Limb (tissue), 2 donors: ENCODE measurements at regions not wholly inside any gene's neighbourhood (a gene's known extent, or its start where the extent isn't known, plus 50 kb on each side); places are given as distances from the start of the nearest gene placed in this dataset.
A peak's percentile ranks its signal among the peaks of the same experiment; 100 is the strongest.

Experiments
- DNase-seq, 2 donors: peaks; one replicate each; pipeline ENCODE4 v3.0.0-alpha.2; 2016; ENCODE audit errors: extremely low spot score in 2 of 2

DNA sequence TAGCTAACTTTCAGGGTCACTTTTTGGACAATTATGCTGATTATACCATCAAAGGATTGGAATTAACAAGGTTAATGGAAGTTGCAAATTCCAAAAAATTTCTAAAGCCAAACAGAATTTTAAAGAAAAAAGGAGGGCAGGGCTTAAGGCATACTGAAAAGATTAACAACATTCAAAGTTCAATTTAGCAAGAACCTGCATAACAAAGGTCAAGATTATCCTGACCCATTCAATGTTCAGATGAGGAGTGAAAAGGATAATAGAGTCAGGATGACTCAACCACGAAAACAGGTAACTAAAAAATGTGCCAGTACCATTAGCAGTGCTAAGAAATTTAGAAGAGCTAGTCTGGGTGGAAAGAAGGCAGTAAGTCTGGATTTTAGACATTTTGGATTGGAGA is 139.8 kb upstream of the HNMT start:
- DNase-seq, result no peak

DNA sequence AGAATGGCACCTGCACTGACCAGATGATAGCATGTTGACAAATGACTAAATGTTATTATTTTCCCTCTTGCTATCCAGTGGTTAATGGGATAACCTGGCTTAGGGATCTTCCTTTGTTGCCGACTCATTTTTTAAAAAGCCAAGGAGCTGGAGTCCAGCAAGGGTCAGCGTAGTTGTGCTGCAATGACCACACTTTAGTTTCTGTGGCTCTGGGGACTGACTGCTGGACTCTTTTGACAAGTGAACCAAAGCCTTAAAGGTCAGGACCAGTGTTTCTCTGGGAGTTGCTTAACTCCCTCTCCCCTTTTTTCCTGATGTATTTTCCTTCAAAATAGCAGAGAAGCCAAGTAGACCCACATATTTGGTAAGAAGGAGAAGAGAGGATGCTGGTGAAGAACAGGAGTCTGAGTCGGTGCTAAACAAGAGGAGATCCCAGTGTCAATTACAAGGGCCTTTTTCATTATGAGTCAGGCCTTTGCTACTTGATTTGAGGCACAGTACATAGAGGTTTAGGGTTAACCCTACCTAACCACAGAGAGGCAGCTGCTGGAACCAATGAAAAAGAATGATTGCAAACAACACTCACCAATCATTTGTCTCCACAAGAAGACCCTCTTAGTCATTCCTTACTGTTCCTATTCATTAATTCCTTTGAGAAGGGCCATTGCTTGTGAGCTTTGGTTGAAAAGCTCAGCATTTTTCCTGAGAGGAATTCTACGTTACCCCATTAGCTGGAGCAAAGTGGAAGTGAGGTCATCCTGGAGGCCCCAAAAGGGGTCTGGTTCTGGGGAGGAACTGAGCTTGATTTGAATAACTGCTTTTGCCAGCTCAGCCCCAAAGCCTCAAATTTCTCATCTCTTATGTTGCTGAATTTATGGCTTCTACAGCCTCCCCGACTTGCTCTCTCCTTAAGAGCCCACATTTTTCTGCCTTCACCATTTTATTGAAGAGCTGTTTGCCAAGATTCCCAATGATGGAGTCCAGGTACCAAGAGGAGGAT is 137.6 kb upstream of the HNMT start:
- DNase-seq, result no peak

DNA sequence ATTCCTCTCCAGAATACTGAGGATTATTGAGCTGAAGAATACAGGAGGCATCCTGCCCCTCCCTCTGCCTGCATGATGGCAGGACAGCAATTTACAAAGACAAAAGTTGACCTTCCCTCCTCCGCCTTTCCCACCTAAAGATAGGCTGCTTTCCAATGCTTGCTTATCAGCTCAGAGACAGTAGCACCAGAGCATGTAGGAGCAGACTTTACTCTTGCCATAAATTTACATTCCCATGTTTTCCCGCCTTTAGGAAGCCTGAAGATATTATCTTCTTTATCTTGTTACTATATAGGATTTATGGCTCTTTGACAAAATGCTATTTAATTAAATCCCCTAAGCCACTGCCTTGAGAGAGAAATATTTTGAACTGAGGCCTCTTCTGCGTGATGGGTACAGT is 135.6 kb upstream of the HNMT start:
- DNase-seq, result no peak

- no peak for DNase-seq
These were observed 135.0 kb upstream of the HNMT start for GRCh38 chr2:137829251-137829650.

DNA sequence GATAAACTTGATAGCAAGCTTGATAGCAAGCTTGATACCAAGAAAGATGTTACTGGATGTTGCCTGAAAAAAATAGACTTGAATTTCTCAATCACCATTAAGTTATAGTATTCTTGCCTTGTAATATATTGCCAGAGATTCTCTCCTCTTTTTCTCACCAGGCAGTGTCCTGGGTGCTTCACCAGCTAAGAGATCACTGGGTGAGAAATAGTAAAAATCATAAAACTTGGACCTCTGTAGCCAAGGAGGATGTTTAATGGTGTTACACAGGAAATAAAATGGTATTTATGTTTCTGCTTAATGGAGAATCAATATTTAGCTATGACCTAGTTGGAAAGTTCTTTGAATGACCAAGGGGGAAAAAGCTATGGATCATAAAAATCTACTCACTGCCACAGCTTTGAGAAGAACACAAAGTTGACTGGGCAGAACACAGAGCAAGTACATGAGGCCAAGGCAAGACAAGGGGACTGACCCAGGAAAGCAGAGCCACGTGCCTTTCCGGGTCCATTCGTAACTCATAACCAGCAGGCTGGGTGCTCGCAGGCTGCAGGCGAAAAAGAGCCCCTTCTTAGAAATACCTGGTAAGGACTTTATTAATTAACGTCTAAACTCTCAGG is 129.4 kb upstream of the HNMT start:
- no peak for DNase-seq

GRCh38 chr2:137836671-137837070 is 127.6 kb upstream of the HNMT start:
- DNase-seq, result no peak

- no peak for DNase-seq
These were observed 126.4 kb upstream of the HNMT start for GRCh38 chr2:137837830-137838229.

DNA sequence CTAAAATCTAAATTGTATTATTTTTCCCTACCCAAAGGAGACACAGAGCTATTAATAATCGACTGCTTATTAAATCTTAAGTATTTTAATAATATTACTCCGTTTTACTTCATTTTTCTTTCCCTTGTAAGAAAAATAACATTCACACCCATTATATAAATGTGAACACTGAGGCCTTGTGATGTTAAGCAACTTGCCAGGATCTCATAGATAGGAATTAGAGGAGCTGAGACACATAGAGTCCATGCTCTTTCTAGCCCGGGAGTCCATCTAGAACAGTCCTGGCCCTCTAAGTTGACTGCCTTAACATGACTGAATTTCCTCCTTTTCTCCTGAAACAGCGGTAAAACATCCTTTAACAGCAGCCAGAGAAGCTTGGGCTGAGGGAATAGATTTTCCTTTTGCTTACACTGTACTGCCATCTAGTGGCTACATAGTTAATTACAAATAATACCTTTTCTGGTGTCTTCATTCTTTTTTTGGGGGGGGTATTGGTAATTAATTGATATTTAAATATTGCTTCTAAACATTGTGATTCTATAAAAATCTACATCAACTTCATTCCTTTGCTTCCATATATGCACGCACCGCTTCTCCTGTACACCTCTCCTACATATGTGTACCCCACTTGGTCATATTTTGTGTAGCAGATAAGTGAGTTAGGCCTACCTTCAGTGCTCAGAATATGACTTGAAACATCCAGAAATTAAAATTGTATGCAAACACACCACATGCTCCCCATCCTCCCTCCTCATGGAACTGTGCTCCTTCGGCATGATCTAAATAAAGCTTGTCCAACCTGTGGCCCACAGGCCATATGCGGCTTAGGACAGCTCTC is 125.8 kb upstream of the HNMT start:
- DNase-seq, result peak; percentile 38 to 68

DNA sequence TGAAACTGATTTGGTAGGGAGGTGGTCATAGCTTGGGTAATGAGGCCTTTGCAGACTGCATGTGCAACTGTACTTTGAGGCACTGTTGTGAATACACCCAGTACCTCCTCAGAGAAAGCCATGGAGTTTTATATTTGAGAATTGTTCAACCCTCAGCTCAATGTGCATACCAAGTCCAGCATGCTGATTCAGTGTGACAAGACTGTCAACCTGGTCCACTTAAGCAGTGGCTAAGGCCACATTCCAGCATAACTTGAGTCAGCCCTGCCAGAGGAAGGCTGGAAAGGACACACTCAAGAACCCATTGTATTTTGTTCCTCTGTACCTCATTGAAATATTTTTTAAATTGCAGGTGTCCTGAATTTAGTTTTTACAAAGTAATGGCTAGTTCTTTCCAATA is 121.8 kb upstream of the HNMT start:
- no peak for DNase-seq

DNA sequence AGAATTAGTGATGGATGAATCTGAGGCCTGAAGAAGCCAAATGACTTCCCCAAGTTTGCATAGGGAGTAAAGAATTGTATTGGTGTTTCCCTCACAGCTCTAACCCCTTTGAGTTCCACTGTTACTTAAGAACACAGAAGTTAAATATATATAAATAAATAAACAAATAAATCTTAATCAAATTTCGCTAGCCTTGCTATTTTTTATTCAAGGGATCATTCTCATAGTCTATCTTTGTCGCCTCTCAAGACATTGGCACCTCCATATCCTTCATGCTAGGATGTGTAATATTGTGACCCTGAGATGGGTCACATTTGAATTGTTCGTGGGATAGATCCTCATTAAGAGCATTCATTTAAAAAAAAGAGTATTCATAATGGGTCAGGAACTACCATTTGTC is 121.3 kb upstream of the HNMT start:
- no peak for DNase-seq

- DNase-seq, result no peak
These were observed 118.9 kb upstream of the HNMT start for GRCh38 chr2:137845422-137845821.

GRCh38 chr2:137846993-137847392 is 117.3 kb upstream of the HNMT start:
- DNase-seq, result no peak

DNA sequence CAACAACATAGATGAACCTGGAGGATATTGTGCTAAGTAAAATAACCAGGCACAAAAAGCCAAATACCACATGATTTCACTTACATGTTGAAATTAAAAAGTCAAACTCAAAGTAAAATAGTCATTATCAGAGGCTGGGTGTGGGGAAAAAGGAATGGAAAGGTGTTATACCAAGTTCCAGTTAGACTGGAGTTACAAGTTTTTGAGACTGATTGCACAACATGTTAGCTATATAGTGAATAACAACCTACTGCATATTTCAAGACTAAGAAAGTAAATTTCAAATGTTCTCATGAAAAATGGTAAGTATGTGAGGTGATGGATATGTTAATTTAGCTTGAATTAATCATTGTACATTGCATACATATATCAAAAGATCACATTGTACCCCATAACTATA is 116.8 kb upstream of the HNMT start:
- no peak for DNase-seq

DNA sequence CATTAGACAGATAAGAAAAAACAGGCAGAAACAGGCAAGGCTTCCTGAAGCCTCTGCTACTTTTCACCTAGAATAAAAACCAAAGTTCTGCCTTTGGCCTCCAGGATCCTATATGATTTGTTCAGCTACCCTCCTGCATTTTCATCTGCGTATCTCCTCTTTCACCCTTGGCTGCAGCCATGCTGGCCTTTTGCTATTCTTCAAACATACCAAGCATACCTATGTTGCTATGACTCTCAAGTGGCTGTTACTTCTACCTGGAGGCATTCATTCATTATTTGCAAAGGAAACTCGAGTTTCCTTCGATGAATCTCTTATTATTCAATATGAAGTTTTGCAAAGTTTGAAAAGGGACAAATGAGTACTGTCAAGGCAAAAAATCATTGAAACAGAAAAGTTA is 106.4 kb upstream of the HNMT start:
- no peak for DNase-seq

DNA sequence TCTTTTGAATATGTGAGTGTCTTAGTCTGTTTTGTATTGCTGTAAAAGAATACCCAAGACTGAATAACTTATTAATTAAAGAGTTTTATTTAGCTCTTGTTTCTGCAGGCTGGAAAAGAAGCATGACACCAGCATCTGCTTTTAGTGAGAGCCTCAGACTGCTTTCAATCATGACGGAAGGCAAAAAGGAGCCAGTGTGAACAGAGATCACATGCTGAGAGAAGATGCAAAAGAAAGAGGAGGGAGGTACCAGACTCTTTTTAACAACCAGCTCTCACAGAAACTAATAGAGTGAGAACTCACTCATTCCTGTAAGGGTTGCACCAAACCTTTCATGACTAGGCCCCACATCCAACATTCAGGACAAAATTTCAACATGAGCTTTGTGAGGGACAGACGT is 101.6 kb upstream of the HNMT start:
- no peak for DNase-seq

DNA sequence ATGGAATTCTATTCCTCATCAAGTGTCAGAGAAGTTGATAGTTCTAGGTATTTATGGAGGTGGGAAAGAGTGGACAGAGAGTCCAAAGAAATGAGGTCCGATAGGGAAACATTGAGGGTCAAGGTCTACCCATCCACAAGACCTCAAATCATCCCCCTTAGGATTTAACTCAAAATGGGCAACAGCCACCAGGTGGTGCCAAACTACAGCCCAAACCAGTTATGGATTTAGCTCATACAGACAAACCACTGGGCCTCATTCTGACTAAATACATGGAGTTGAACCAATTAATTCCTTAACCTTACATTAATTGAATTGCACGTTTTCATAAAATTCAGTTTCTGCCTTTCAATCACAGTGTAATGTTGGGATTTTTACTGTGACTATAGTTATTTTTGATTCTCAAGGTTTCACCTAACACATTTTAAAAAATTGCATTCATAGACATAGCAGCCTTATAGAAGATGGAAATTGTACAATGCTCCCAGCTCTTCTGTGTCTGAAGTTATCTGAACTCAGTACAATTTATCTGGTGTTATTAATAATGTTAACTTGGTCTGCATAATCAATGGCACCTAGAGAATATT is 98.2 kb upstream of the HNMT start:
- peak; percentile 27 to 54 for DNase-seq

DNA sequence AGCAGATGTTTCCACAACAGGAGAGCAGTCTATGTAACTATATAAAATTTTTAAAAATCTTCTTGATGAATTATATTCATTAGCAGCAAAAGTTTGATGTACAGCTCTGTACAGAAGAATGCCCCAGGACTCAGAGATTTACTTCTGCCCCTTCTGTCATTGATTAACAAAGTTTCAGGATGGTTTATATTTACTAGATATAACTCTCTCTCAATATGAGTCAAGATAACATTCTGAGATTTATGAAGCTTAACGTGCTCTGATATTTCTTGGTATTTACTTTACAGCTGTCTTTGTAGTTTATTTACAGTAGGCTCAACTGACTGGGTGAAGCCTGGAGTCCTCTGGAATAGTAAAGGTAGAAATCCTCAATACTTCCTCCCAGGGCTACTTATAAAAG is 93.6 kb upstream of the HNMT start:
- no peak for DNase-seq

- no peak for DNase-seq
These were observed 91.7 kb upstream of the HNMT start for GRCh38 chr2:137872577-137872976.

DNA sequence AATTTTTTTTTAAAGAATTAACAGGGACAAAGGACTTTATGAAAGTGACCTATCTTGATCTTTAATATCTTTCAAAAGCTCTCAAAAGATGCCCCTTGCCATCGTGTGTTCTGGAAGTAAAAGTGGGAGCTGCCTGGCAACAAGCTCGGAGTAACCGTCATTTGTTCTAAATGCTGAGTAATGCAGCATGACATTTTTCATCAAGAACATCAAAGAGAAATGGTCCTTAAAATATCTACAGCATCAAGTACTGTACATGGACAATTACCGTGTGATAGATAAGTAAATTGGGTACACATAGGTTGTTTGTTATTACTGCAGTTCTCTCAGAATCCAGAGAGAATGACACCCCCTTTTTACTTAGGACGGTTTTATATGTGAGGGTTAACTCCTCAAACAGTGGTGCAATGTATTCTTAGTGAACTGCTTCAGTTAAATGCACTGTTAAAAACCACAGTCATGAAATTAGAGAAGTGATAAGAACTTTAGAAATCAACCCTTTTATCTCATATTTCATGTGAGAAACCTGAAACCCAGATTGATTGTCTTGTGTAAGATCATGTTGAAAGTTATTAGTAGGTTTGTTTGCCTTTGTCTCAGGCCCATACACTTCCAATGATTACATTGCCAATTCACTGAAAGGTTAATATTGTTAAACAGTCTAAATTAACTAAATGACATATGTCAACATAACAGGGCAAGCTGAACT is 90.6 kb upstream of the HNMT start:
- no peak for DNase-seq

DNA sequence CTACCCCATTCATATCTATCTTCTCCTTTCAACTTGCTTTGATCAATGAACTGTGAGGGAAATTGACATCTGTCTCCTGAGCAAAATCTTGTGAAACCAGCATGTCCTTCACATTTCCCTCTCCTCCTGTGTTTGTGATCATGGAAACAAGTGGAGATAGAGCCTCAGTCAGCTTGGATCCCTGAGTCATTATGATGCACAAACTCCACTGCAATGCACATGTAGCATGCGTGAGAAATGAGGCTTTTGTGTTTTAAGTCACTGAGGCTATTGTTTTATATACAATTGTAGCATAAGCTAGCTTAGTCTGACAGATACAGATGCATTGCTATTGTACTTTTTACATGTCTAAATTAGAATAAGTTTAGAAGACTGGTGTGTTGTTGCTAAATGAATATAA is 85.2 kb upstream of the HNMT start:
- DNase-seq, result no peak

DNA sequence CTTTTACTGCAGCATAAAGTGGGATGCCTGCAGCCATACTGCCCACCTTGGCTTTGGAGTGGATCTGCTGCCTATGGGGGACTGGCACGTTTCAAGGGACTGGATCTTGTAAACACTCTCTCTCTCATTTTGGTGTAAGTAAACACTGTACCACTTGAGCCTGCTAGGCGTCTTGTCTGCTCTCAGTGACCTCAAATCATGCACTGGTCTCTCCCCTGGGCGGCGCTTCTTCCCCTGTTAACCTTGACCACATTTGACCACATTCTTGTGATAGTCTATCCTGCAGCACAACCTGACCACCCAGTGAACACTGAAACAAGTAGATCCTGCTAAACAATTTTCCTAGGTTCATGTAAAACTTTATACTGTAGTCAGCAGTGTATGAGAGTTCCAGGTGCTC is 82.6 kb upstream of the HNMT start:
- no peak for DNase-seq
